HG03558 (cell line): ENCODE measurements at regions not wholly inside any gene's neighbourhood (a gene's known extent, or its start where the extent isn't known, plus 50 kb on each side); places are given as distances from the start of the nearest gene placed in this dataset.

Experiments
- ATAC-seq: cut with Tn5 transposase; IDR thresholded peaks from one replicate; pipeline ENCODE4 v1.9.1; 2021; ENCODE audit warnings: moderate number of reproducible peaks; ENCODE audit not compliant: unreplicated experiment; ENCODE audit errors: extremely low read depth

DNA sequence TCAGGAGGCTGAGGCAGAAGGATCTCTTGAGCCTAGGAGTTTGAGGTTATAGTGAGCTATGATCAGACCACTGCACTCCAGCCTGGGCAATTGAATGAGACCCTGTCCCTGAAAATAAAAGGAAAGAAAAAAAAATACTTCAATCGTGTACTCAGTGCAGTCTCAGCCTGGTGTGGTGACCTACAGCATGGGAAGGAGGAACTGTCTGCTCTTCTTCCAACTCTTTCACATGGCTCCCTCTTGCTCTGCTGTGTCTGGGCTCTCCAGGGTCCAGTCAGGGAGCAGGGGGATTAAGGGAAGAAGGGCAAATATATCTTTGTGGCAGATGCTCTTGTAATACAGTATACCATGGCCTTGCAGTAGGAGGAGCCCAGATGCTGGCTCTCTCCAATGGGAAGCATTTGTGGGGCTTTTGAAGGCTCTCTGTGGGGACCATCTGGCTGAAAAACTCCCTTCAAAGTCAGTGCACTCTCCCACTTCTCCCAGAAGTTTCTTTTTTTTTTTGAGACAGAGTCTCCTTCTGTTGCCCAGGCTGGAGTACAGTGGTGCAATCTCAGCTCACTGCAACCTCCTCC is 76.6 kb upstream of the TMPO start:
- no peak for ATAC-seq

DNA sequence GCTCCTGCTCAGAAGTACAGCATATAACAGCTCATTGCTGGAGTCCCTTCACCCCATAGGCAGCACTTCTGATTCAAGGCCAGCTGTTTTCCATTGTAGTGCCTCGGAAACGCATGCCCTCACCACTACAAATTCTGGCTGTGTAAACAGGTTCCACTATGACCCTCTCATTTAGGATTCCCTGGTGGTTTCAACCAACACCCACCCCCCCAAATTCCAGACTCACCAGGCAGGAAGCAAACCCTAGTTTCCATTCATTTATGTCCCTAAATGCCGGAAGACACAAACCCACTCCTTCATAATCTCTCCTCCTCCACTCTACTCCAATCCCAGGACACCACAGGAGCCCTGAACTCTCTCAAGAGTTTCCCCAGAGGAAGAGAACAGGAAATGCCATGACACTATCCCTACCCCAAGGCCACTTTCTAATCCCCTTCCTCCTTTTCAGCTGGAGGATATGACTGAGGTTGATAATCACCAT is 75.9 kb upstream of the TMPO start:
- no peak for ATAC-seq

DNA sequence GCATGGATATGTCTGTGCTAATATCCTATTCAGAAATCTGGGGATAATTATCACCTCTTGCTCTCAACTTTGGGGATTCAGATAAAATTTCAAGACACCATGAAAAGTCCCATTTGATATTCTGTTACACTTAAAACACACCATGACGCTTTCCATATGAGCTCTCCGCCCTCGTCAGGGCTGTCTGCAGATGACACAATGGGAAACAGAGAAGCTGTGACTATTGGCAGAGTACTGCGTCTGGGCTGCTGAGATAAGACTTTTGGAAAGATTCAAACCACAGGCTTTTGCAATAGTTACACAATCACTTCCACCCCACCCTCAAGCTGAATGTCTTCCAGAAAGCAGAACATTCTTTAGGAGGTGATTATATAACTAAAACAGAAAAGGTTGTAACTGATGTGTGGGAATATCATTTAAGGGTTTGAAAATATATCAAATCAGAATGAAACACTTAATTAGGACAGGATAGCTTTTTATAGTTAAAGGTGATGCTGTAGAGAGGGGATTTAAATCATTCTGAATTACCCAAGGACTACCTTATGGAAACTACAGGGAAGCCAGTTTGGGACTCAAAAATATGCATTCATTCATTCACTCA is 75.3 kb upstream of the TMPO start:
- ATAC-seq = no peak

DNA sequence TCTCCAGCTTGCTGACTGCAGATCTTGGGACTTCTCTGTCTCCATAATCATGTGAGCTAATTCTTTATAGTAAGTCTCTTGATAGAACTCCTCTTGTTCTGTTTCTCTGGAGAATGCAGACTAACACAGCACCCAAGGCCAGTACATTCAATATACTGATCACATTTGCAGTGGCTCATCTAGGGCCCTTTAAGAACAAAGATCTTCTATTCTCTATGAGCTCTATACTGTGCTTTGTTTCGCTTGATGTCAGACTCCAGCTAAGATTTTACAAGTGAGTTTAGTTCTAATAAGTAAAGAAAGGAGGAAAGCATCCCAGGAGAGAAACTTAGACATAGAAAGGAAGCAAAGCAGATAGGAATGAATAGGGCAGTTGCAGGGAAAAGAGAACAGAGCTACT is 69.3 kb upstream of the TMPO start:
- ATAC-seq = no peak

DNA sequence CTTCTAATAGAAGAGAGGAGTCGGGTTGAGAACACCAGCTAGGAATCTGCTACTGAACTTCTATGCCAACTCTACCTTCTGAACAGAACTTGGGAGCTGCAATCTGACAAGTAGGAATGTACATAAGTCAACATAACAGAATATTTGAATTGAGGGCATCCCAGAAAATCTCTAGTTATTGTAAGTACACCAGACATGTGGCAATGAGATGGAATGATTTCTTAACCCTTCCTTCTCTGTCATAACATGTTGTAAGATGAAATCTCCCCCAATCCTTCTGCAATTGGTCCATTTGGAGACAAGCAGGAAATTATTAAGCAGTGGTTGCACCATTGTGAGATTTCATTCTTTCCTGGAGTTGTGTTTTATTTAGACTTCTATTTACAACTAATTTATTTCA is 68.7 kb upstream of the TMPO start:
- ATAC-seq = no peak

DNA sequence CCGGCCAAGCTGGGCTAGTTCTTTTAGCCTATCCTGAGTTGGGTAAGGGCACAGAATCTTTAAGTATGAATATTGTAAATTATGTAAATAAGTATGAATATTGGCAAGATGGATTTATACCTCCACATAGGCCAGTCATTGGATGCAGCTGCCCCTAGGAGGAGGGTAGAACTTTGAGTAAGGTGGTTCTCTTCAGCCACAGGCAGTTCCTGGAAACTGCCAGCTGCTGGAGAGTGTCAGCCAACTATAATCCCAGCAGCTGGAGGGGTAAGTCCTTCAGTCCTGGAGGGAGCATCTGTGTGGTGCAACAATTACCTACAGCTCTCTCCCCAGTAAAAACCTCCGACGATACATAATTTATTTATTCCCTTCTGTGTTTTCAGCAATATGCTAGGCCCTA is 65.8 kb upstream of the TMPO start:
- no peak for ATAC-seq

DNA sequence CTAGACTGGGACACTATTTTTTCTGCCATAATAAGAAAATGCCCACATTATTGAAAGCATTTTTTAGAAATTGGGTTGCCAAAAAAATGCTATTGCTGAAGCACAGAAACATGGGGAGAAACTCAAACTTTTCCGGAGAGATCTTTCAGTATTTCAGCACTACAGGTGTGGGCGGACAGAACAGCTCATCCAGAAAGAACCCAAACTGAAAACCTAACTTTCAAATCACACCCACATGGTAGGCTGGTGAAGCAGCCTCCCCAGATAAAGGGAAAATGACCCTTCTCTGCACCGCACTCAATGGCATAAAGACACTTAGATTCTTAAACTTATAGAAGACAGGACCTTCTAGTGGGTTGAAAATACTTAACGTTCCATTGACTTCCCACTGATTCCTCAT is 62.3 kb upstream of the TMPO start:
- ATAC-seq = no peak

DNA sequence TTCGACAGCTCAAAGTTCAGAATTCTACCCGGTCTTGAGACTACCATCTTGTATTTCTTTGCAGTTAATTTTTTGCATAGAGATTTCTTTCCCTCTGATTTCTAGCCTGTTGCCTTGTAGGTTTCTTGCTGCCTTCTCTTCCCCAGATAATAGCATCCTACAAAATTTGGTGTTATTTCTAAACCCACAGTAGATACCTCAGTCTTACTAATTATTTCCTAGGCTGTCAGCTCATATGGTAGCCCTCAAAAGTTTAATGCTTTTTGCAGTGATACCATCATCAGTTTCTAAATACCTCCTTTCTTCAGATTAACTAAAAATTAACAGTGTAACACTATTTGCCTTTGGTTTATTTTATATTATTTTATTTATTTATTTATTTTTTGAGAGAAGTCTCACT is 61.9 kb upstream of the TMPO start:
- ATAC-seq = no peak

DNA sequence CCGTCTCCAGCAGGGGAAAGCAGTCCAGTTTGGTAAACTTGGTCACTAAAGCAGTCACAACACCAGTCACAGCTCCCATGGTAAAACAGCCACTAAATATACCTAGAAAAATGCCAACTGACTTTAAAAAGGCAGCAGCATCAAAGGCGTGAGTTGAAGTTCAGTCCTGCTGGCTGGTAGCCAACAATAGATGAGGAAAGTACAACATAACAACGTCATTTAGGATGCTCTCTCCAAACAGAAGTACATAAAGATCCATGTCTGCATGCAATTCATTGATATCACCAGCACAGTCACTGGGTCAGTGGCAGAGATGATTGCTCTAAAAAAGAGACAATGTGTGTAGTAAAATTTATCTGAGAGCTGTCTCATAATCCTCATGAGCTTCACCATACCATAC is 59.3 kb upstream of the TMPO start:
- no peak for ATAC-seq

DNA sequence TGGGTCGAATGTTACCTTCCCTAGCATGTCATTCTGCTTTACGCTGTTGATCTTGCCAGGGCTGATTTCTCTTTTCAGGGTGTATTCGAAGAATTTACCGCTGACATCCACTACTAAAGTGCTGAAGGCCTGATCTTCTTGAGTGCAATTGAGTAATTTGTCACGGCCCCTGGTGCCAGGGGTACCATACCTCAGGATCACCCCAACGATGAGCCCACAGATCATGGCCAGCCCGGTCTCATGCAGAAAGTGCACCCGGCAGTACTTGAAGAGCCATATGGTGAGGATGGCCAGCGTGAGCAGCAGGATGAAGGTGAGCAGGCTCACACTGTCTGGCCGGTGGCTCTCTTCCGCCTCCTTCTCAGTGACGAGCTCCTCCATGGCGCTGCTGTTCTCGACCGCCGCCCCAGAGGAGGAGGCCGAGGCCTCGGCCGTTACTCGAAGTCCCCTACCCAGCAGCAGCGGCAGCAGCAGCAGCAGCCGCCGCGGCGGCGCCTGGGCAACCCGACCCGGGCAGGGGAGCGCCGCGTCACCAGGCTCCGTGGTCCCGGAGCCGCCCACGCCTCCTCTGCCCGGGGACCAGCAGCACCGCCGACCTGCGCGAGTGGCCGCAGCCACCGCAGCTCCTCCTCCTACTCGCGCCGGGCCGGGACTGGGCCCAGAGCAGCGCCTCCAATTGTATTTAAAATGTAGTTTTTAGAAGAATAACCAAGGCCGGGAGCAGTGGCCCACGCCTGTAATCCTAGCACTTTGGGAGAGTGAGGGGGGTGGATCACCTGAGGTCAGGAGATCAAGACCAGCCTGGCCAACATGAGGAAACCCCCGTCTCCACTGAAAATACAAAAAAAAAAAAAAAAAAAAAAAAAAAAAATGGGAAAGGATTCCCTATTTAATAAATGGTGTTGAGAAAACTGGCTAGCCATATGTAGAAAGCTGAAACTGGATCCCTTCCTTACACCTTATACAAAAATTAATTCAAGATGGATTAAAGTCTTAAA is 58.5 kb upstream of the TMPO start:
- no peak for ATAC-seq

DNA sequence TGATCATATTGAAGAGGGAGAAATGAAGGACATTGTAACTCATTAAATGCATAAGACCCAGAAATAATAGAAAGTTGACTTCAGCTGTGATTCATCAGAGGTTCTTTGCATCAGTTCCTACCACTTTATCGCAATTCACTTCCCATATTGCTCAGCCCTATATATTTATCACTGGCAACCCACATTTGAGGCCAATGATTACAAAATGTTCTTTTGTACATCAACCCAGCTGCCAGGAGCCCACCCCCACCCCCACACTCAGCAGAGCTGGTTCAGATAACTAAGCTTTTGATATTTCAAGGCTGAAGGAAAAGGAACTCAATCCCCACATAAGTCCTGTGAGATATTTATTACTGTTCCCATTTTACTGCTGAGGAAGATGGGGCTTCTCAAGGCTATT is 51.2 kb upstream of the TMPO start:
- no peak for ATAC-seq

DNA sequence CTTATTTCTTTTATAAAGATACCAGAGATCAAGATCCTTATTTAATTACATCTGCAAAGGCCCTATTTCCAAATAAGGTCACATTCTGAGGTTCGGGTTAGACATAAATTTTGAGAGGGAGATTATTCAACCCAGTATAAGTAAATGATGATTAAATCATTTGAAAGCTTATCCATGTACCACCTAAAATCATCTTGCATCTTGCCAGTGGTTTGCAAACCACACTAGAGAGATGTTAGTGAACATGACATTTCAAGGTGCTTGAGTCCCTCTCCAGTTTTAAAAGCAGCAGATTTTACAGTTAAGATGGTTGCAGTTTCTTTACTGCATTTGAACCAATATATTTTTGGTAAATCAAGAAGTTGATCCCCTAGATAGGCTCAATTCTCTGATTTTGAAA is 49.9 kb upstream of the TMPO start:
- ATAC-seq = no peak
